Ishikawa (cell line): ENCODE measurements at regions not wholly inside any gene's neighbourhood (a gene's known extent, or its start where the extent isn't known, plus 50 kb on each side); places are given as distances from the start of the nearest gene placed in this dataset.

ENCODE experiments used
- CEBPB ChIP-seq: IDR thresholded peaks from 2 replicates; pipeline ENCODE4 v1.6.1; 2012
- CREB1 ChIP-seq: IDR thresholded peaks from 2 replicates; pipeline ENCODE4 v1.6.1; 2012; ENCODE audit warnings: low read depth
- EP300 ChIP-seq: IDR thresholded peaks from 2 replicates; pipeline ENCODE4 v1.6.1; 2012; ENCODE audit warnings: borderline replicate concordance
- FOXM1 ChIP-seq: IDR thresholded peaks from 2 replicates; pipeline ENCODE4 v1.6.1; 2012; ENCODE audit warnings: low read depth, borderline replicate concordance
- NFIC ChIP-seq: IDR thresholded peaks from 2 replicates; pipeline ENCODE4 v1.6.1; 2012
- TAF1 ChIP-seq: IDR thresholded peaks from 2 replicates; pipeline ENCODE4 v1.6.1; 2012; ENCODE audit warnings: low read depth, mild to moderate bottlenecking
- TCF12 ChIP-seq: IDR thresholded peaks from 2 replicates; pipeline ENCODE4 v1.6.1; 2012; ENCODE audit warnings: low read depth
- YY1 ChIP-seq: IDR thresholded peaks from 2 replicates; pipeline ENCODE4 v1.6.1; 2012; ENCODE audit warnings: low read depth
- TF ChIP-seq, protein P1 (sequence below): IDR thresholded peaks from 2 replicates; pipeline ENCODE4 v1.6.1; 2012
- TF ChIP-seq, protein P2 (sequence below): IDR thresholded peaks from 2 replicates; pipeline ENCODE4 v1.6.1; 2012

DNA sequence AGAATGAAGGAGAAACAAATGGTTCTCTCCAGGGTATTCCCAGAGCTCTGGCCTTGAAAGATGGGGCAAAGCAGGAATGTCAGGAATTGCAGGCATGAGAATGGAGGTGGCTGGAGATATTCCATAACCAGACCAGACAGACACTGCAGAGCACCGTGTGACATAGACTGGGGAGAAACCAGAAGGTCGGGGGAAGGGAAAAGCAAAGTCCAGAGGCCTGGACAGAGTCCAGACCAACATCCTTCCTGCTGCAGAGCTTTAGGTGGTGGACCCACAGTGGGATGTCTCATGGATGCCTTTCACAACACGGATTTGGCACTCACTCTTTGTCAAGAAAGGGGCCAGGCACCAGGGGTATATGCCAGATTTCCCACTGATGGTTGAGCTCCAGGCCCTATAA, 177.2 kb upstream of the INHBA start:
- no peak for TF ChIP-seq EP300
- TF ChIP-seq, protein P1, sequence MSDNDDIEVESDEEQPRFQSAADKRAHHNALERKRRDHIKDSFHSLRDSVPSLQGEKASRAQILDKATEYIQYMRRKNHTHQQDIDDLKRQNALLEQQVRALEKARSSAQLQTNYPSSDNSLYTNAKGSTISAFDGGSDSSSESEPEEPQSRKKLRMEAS = no peak
- no peak for TF ChIP-seq CEBPB
- TF ChIP-seq YY1 = no peak
- TF ChIP-seq, protein P2, sequence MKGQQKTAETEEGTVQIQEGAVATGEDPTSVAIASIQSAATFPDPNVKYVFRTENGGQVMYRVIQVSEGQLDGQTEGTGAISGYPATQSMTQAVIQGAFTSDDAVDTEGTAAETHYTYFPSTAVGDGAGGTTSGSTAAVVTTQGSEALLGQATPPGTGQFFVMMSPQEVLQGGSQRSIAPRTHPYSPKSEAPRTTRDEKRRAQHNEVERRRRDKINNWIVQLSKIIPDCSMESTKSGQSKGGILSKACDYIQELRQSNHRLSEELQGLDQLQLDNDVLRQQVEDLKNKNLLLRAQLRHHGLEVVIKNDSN = no peak
- no peak for TF ChIP-seq CREB1
- TF ChIP-seq FOXM1 = no peak
- no peak for TF ChIP-seq TAF1
- no peak for TF ChIP-seq NFIC
- no peak for TF ChIP-seq TCF12
